Posterior cingulate gyrus (tissue), 11 donors: ENCODE measurements at regions not wholly inside any gene's neighbourhood (a gene's known extent, or its start where the extent isn't known, plus 50 kb on each side); places are given as distances from the start of the nearest gene placed in this dataset.

ENCODE experiments used
- DNase-seq, 10 donors: peaks; one replicate each; pipeline versions ENCODE4 v3.0.0 to v3.0.0-alpha.2; 2020 to 2021; ENCODE audit warnings: mixed read lengths in 3 of 10
- intact Hi-C: fragments of 100-400 bp; cut with DNase I; formaldehyde crosslinking; loops from one replicate; pipeline ENCODE4 v1.15.1; 2023

DNA sequence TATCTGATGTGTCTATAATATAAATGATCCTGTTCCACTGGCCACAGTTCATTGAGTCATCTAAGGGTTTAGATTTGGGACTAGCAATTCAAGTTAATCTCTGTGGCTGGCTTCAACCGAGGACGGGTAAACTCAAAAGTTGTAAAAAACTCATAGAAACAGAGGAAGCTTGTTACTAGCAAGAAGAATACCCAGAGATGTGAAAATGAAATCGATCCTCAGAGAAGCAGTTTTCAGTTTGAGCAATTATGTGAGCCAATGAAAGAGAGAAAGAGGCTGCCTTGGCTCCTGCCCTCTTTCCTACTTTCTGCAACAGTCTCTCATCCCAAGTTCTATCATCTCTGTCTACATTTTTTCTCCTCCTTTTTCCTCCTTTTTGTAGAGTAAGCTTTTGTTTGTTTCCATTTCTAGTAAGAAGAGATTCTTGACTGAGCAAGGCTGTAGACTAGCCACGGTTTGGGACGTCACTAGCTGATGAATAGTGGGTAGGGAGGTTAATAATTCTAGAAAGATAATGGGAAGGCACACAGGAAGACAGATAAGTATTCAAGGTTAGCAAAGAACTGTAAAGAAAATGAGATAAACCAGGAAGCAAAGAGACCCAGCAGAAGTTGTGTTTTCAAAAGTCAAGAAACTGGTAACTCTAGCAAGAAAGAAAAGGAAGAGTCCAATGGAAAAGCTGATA lies 298.9 kb upstream of the NR2F2 start:
- no peak for DNase-seq
- intact Hi-C loops: no loop called here

DNA sequence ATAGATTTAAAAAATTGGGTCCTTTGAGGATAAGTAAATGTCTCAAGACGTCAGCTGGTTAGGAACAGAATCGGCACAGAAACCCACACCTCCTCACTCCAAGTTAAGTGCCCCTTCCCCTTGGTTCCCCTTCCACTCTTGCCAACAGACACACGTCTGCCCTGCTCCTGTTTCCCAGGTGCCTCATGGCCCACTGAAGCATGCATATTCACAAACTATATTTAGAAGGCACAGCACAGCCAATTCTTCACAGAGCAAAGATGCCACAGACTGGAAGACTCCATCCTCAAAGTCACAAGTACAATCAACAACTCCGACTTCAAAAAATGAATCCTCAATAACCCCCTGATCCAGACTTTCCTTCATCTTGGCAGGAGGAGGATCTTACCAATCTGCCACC lies 295.4 kb upstream of the NR2F2 start:
- DNase-seq: no peak
- intact Hi-C loops: no loop called here

DNA sequence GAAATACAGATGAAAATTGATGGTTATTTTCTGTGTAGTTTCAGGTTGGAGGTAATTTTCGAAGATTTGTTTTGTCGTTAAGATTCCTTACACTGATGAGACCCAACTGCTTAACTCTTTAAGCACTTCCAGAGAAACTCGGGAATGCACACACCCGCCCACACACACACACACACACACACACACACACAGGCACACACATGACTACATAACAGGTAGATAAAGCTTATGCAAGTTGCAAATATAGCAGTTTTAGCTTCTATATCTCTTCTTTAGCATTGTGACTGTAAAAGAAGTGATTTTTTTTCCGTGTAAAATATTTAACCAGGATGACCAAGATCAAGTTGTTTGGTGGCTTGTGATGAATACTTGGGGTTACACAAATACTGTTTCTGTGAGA lies 294.9 kb upstream of the NR2F2 start:
- intact Hi-C loops: no loop called here
- DNase-seq: no peak

- intact Hi-C loops: no loop called here
- no peak for DNase-seq
Measured at GRCh38 chr15:96037584-96037983, 292.9 kb upstream of the NR2F2 start.

- intact Hi-C loops: no loop called here
- no peak for DNase-seq
Measured at GRCh38 chr15:96038131-96038530, 292.4 kb upstream of the NR2F2 start.

- DNase-seq: no peak
- intact Hi-C loops: no loop called here
Measured at GRCh38 chr15:96038650-96039049, 291.9 kb upstream of the NR2F2 start.

- DNase-seq: no peak
- intact Hi-C loops: no loop called here
Measured at GRCh38 chr15:96041982-96042733, 288.3 kb upstream of the NR2F2 start.

GRCh38 chr15:96042734-96043224 lies 287.7 kb upstream of the NR2F2 start:
- intact Hi-C loops: no loop called here
- no peak for DNase-seq

GRCh38 chr15:96043591-96044171 lies 286.8 kb upstream of the NR2F2 start:
- intact Hi-C loops: no loop called here
- no peak for DNase-seq

DNA sequence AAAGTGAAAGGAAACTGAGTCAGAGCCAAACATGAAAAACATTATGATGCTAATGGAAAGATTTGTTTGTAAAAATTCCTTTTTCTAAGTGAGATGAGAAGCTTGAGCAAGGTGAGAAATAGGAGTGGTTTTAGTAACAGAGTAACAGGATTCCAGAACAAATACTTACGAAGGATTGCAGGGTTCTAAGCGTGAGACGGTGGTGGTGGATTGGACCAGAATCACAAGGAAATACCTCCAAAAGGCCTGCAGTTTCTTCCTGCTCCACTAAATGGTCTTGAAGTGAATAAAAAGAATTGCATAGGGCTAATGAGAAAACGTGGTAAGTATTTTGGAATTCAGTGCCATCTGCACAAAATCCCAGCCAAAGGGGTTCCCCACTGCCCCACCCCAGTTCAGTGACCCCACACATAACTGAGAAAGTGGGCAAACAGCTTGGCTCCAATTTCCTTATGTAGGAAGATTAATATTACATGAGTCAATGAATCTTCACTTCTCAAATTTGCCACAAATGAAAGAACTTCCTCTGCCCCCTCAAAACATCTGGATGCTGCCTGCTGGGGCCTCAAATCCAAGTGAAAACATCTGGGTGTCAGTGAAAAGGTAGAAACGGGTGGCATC lies 283.8 kb upstream of the NR2F2 start:
- DNase-seq: no peak
- intact Hi-C loops: no loop called here

- intact Hi-C loops: no loop called here
- DNase-seq: no peak
Measured at GRCh38 chr15:96047255-96047931, 283.1 kb upstream of the NR2F2 start.

- DNase-seq: no peak
- intact Hi-C loops: no loop called here
Measured at GRCh38 chr15:96049323-96049722, 281.2 kb upstream of the NR2F2 start.

DNA sequence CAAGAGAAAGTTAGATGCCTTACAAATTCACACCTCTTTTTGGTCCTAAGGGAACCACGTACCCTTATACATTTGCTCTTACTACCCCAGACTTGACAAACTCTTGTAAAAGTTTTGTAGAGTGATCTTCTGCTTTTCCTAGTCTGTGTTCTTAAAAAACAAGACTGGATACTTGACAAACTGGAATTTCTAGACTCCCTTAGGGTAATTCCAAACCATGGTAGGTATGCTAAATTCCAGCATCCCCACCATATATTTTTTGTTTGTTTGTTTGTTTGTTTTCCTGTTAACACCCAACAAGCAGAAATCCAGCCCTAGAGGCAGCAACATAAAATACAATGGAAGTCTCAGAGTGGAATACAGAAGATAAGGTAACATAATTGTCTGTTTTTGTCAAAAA lies 280.7 kb upstream of the NR2F2 start:
- no peak for DNase-seq
- intact Hi-C loops: no loop called here

- intact Hi-C loops: no loop called here
- DNase-seq: no peak
Measured at GRCh38 chr15:96051598-96051997, 278.9 kb upstream of the NR2F2 start.

GRCh38 chr15:96052154-96052553 lies 278.3 kb upstream of the NR2F2 start:
- intact Hi-C loops: no loop called here
- no peak for DNase-seq

GRCh38 chr15:96052572-96053030 lies 277.9 kb upstream of the NR2F2 start:
- intact Hi-C loops: no loop called here
- no peak for DNase-seq

GRCh38 chr15:96053031-96053780 lies 277.3 kb upstream of the NR2F2 start:
- intact Hi-C loops: no loop called here
- DNase-seq: peak in 6 of 10 donors; percentile 11 to 78 (median 48)

GRCh38 chr15:96053781-96054428 lies 276.6 kb upstream of the NR2F2 start:
- DNase-seq: no peak
- intact Hi-C loops: no loop called here

DNA sequence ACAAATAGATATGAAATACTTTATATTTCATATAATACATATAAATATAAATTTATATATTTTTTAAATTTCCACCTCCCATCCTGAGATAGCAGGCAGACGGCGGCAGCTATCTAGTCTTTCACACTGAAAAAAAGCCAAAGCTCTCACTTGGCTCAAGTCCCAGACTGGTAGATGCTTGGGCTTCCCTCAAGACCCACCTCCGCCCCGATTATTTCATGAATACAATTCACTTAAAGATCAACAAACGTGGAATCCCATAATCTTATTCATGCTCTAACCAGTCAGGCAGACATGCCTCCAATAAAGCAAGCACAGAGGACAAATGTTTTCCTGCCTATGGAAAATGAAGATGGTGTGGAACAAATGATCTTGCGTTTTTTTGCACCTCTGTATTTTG lies 275.9 kb upstream of the NR2F2 start:
- DNase-seq: no peak
- intact Hi-C loops: no loop called here
